ENCODE measurements at regions not wholly inside any gene's neighbourhood (a gene's known extent, or its start where the extent isn't known, plus 50 kb on each side); places are given as distances from the start of the nearest gene placed in this dataset.

DNA sequence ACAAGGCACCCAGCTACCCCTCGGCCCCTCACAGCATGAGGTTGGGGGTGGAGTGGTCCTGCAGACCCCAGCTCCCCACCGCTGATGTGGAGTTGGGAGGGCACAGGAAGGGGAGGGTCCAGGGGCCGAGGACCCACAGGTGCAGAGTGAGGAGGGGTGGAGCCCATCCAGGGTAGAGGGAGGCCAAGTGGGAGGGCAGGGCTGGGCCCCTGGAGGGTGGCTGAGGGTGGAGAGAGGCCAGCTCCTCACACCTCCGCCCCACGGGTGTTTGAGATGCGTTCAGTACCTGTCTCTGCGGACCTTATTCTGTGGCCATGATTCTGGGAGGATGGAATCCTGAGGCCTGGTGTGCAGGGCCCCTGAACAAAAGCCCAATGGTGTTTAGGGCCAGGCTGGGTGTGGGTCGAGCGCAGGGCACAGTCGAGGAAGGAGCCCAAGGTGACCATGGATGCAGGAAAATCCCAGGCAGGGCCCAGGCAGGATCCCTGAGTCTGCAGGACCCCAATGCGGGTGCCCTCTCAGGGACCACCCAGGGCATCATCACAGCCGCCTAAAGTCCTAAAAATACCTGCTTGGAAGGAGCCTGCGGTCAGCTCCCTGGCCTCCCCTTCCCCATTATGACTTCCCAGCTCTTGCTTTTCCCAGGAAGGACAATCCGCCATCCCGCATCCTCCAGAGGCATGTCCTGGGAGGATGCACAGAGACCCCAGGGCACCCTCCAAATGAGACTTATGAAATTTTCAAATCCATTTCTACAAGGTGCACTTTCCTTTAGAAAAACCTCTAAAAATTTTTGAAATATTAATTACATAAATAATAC lies 377.1 kb upstream of the SFSWAP start:
- Histone ChIP-seq H3K9me3 (ENCODE audit: insufficient read depth in 2 of 2, low read depth in 1 of 2, low read length in 1 of 2) (peaks cover 0 to 5% of the 10 kb centered on the region in 2 experiments; a peak in 1 of 4 replicates), H2BK5ac (ENCODE audit: low read depth, low read length) (no peak overlapping the region), H2BK20ac (ENCODE audit: low read length) (no peak overlapping the region), H3K4ac (replicated peaks; ENCODE audit: insufficient read length, low read depth, low read length) (no peak overlapping the region), H3K79me1 (ENCODE audit: low read depth, low read length) (no peaks in the 10 kb centered on the region), H4K20me1 (replicated peaks in 1 of 2; ENCODE audit: control insufficient read depth in 1 of 2, insufficient read depth in 2 of 2, low read length in 2 of 2) (no peaks in the 10 kb centered on the region), H3K23me2 (ENCODE audit: low read depth, low read length) (peaks cover 6% of the 10 kb centered on the region; the same call in 1 of the 2 replicates), H3K36me3 (ENCODE audit: control insufficient read depth in 2 of 4, insufficient read depth in 4 of 4, low read length in 3 of 4) (no peaks in the 10 kb centered on the region), H3K79me2 (ENCODE audit: control insufficient read depth in 1 of 2, insufficient read depth in 2 of 2, low read length in 2 of 2) (no peaks in the 10 kb centered on the region), H3K27me3 (replicated peaks in 1 of 4; ENCODE audit: control insufficient read depth in 3 of 4, extremely low read depth in 1 of 4, insufficient read depth in 3 of 4, low read length in 3 of 4) (no peaks in the 10 kb centered on the region), H4K8ac (ENCODE audit: extremely low read depth, insufficient read depth, low read length) (no peak overlapping the region; the same call in 1 of the 2 replicates), H2BK120ac (replicated peaks; ENCODE audit: low read depth, low read length) (no peak overlapping the region), H3K9ac (replicated peaks in 1 of 4; ENCODE audit: extremely low read depth in 1 of 4, low read depth in 3 of 4, low read length in 3 of 4) (no peak overlapping the region), H4K91ac (replicated peaks; ENCODE audit: insufficient read length, low read length) (no peak overlapping the region), H2BK12ac (ENCODE audit: low read depth, low read length) (0 out of 2 replicates have a peak overlapping the region, but pooled peaks have one; percentile 17), H3K18ac (ENCODE audit: extremely low read depth, low read length) (no peak overlapping the region; the same call in 1 of the 2 replicates), H3K27ac (ENCODE audit: low read depth, low read length) (no peak overlapping the region), H3K23ac (ENCODE audit: insufficient read length) (no peak overlapping the region), H3K4me1 (replicated peaks in 1 of 4; ENCODE audit: control insufficient read depth in 3 of 4, insufficient read depth in 4 of 4, low read length in 3 of 4) (no peaks in the 10 kb centered on the region), H3K14ac (ENCODE audit: insufficient read length) (no peak overlapping the region), H3K56ac (replicated peaks; ENCODE audit: insufficient read length, low read depth, low read length) (no peak overlapping the region), H3K4me2 (ENCODE audit: insufficient read depth in 1 of 2, low read depth in 2 of 2, low read length in 2 of 2) (no peak overlapping the region), H2AFZ (ENCODE audit: low read length) (no peak overlapping the region), H3K4me3 (ENCODE audit: extremely low read depth in 1 of 4, insufficient read depth in 2 of 4, low read depth in 3 of 4, low read length in 4 of 4) (no peak overlapping the region), H2AK5ac (ENCODE audit: low read depth, low read length) (no peak overlapping the region), H4K5ac (ENCODE audit: insufficient read length, low read depth, low read length) (no peak overlapping the region), H2BK15ac (ENCODE audit: low read length) (no peak overlapping the region)
- ChIA-PET POLR2A (ENCODE audit: partially characterized antibody) (no interaction called here), CTCF (ENCODE audit: partially characterized antibody) (no interaction called here)
- TF ChIP-seq TAF1 (IDR thresholded peaks at IDR 0.05; ENCODE audit: low read depth, low read length) (no peak), FOSL1 (IDR thresholded peaks at IDR 0.05; ENCODE audit: insufficient read depth, low read depth, low read length) (no peak), TEAD4 (IDR thresholded peaks at IDR 0.05; ENCODE audit: low read depth, low read length) (no peak)
- WGBS, 2 experiments (ENCODE audit: extremely low coverage in 1 of 2, insufficient coverage in 1 of 2, insufficient read length in 1 of 2, insufficient replicate concordance in 2 of 2, low coverage in 1 of 2, low lambda C conversion rate in 2 of 2, missing lambda C conversion rate in 1 of 2): 86% methylated on average over 15 of the region's 15 CpGs; no CpG with 5 or more reads in 1 of the 2 experiments
- DNase-seq (ENCODE audit: low read depth in 1 of 2, low spot score in 2 of 2) (peak in 1 of 2 experiments; percentile 10), FAIRE-seq (no peak)

Data from H1 (cell line).